Ascending aorta (tissue), 2 donors: ENCODE measurements at regions not wholly inside any gene's neighbourhood (a gene's known extent, or its start where the extent isn't known, plus 50 kb on each side); places are given as distances from the start of the nearest gene placed in this dataset.

ENCODE experiments used
- DNase-seq, 2 donors: peaks; one replicate each; pipeline ENCODE4 v3.0.0-alpha.2; 2019; ENCODE audit warnings: low spot score in 2 of 2
- H3K27ac ChIP-seq, 2 donors: fragments of 200-600 bp; sonication (generic); one replicate each; pipeline ENCODE4 v1.5.1; 2016 to 2017; ENCODE audit warnings: mild to moderate bottlenecking in 1 of 2
- H3K27me3 ChIP-seq: fragments of 200-600 bp; sonication (generic); one replicate; pipeline ENCODE4 v1.5.1; 2017
- H3K36me3 ChIP-seq, 2 donors: fragments of 200-600 bp; sonication (generic); one replicate each; pipeline ENCODE4 v1.5.1; 2016
- H3K4me1 ChIP-seq, 2 donors: fragments of 200-600 bp; sonication (generic); one replicate each; pipeline ENCODE4 v1.5.1; 2016 to 2017; ENCODE audit warnings: mild to moderate bottlenecking in 1 of 2
- H3K4me3 ChIP-seq, 2 donors: fragments of 200-600 bp; sonication (generic); one replicate each; pipeline ENCODE4 v1.5.1; 2016 to 2017; ENCODE audit warnings: mild to moderate bottlenecking in 1 of 2
- H3K9me3 ChIP-seq, 2 donors: fragments of 200-600 bp; sonication (generic); one replicate each; pipeline ENCODE4 v1.5.1; 2016
- CTCF ChIP-seq, 3 experiments: fragments of 200-600 bp in 2 of 3; fragments of 450-650 bp in 1 of 3; sonication (generic) in 2 of 3; IDR thresholded peaks; one replicate each; pipeline ENCODE4 v1.5.1; 2016 to 2019; ENCODE audit warnings: antibody characterized with exemption in 3 of 3, mild to moderate bottlenecking in 1 of 3, moderate library complexity in 1 of 3
- intact Hi-C: fragments of 100-400 bp; cut with DNase I; formaldehyde crosslinking; loops from one replicate; pipeline ENCODE4 v1.15.1; 2023

- H3K27me3 ChIP-seq, result no peaks in the 10 kb centered on the region
- H3K9me3 ChIP-seq, result no peaks in the 10 kb centered on the region
- H3K36me3 ChIP-seq, result no peaks in the 10 kb centered on the region
- H3K4me1 ChIP-seq, result peaks cover 0 to 2% of the 10 kb centered on the region in 2 donors
- DNase-seq, result no peak
- H3K4me3 ChIP-seq, result no peak overlapping the region
- H3K27ac ChIP-seq, result no peak overlapping the region
- no peak for TF ChIP-seq CTCF (IDR thresholded peaks at IDR 0.05)
- intact Hi-C loops, result no loop called here
Observed at GRCh38 chr2:120785228-120785966, 49.7 kb downstream of the GLI2 start.

GRCh38 chr2:120786038-120786960 lies 50.6 kb downstream of the GLI2 start:
- Histone ChIP-seq H3K4me1 (peaks cover 0 to 2% of the 10 kb centered on the region in 2 donors), H3K4me3 (no peak overlapping the region), H3K27me3 (no peaks in the 10 kb centered on the region), H3K9me3 (no peaks in the 10 kb centered on the region), H3K27ac (no peak overlapping the region), H3K36me3 (no peaks in the 10 kb centered on the region)
- TF ChIP-seq CTCF (IDR thresholded peaks at IDR 0.05), result no peak
- intact Hi-C loops, result no loop called here
- DNase-seq, result no peak

DNA sequence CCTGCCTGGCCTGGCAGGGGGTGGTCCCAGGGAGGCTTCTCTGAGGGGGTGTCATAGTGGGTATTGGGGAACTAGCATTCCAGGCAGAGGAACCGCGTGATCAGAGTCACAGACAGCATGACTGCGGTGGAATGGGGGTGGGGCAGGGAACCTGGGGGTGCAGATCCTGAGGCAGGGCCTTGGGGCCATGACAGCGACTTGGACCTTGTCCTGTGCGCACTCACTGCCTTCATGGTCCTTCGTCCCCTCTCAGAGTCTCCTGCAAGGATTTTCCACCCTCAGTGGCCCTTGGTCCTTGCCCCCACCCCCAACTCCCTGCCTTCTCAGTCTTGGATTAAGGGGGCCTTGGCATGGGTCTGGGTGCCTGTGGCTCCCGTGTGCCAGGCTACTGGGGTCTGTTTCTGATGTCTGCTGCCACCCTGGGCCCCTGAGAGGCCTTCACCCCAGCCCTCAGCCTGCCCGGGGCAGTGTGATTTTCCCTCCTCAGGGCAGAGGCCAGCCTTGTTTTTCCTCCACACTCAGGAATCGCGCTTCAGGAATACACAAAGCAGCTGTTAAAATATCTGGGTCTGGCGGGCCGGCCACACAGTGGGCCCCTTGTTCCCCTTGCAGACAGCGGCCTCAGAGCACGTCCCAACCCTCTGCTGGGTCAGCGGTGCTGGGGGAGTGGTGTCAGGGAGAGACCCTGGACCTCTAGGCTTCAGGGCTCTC lies 51.6 kb downstream of the GLI2 start:
- Histone ChIP-seq H3K27me3 (no peaks in the 10 kb centered on the region), H3K4me3 (no peak overlapping the region), H3K9me3 (no peaks in the 10 kb centered on the region), H3K27ac (no peak overlapping the region), H3K36me3 (no peaks in the 10 kb centered on the region), H3K4me1 (peaks cover 0 to 2% of the 10 kb centered on the region in 2 donors)
- no peak for TF ChIP-seq CTCF (IDR thresholded peaks at IDR 0.05)
- intact Hi-C loops, result no loop called here
- no peak for DNase-seq

- no peak overlapping the region for H3K27ac ChIP-seq
- H3K4me1 ChIP-seq, result peaks cover 0 to 2% of the 10 kb centered on the region in 2 donors
- no peak for DNase-seq
- no peaks in the 10 kb centered on the region for H3K27me3 ChIP-seq
- H3K4me3 ChIP-seq, result no peak overlapping the region
- TF ChIP-seq CTCF (IDR thresholded peaks at IDR 0.05), result no peak
- intact Hi-C loops, result no loop called here
- H3K9me3 ChIP-seq, result no peaks in the 10 kb centered on the region
- H3K36me3 ChIP-seq, result no peaks in the 10 kb centered on the region
Observed at GRCh38 chr2:120787822-120788700, 52.4 kb downstream of the GLI2 start.
